Activated CD8-positive, alpha-beta memory T cell treated with anti-CD3 and anti-CD28 coated beads for 24 hours (primary cell): ENCODE measurements at regions not wholly inside any gene's neighbourhood (a gene's known extent, or its start where the extent isn't known, plus 50 kb on each side); places are given as distances from the start of the nearest gene placed in this dataset.
"Not testable (repeated sequence)": the region's sequence is repeated elsewhere in the genome, so short reads cannot be mapped to it uniquely, and the experiment has no call there.

Experiments used
- DNase-seq: peaks from one replicate; pipeline ENCODE4 v3.0.0-alpha.2; 2020

DNA sequence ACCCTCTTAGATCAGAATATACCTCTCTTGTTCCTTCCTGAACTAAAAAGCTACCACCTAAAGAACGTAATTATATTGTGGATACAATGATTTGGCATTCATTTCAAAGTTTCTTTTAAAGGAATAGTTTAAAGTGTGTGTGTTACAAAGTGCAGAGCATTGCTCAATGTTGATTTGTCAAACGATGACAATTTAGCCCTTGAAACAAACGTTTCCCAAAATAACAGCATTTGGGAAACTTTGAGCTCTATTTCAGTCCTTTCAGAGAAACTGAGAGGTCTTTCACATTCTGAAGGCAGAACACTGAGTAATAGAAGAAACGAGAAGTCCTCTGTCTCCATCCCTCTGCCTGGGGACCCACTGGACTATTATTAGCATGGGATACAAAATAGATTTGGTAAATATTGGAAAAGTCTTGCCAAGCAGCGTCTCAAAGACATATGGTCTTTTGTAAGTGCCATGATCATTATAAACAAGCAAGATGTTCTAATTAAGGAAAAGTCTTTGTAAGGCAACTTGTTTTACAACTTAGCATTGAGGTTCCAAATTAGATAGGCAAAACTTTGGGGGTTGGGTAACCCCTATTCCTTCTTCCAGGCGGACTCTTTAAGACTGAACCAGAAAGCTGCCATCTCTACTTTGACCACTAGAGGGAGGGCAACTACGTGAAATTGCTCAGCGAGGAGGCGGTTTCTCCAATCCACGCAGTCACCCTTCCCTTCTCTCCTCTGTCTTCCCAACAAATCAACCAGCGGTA, 208.8 kb downstream of the RNF144B start:
- DNase-seq, result peak; percentile 59

DNA sequence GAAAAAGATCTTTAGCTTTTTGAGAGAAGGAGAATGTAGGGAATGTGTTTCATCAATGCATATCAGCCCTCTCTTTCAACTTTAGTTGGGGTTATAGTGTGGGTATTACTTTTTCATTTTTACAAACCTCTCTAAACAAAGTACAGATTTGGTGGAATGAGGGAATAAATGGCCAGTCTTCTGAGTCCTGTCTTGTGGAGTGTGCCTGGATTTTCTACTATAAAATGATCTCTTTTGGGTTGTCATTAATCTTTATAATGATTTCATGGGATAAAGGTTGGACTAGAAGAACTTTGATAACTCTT, 209.3 kb downstream of the RNF144B start:
- no peak for DNase-seq

DNA sequence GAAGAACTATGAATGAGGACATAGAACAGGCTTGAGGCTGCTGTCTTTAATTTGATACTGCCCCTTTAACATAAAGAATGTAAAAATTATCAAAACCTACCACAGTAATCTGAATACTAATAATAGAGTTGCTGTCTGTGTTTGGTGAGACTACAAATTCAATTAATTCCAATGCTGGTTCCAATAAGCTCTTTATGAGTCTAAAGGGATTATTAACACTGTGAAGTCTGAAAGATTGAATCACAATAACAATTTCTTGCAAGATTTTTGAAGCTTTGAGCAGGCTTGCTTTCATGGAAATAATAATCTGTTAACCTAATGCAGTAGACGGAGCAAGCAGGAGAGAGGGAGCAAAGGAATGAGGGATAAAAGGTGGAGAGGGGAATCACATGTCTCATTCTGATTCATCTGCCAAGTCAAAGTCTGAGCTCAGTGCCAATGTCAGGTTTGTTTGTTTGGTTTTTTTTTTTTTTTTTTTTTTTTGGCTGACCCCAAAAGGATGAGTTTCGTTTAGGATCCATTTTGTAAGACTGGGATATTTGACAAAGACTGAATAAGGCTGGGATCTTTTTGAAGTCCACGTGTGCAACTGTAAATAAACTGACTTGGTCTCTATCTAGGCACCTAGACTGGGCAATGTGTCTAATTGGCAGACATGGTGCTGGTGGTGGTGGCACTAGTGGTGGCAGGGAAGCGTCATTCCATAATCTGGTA, 211.6 kb downstream of the RNF144B start:
- no peak for DNase-seq

DNA sequence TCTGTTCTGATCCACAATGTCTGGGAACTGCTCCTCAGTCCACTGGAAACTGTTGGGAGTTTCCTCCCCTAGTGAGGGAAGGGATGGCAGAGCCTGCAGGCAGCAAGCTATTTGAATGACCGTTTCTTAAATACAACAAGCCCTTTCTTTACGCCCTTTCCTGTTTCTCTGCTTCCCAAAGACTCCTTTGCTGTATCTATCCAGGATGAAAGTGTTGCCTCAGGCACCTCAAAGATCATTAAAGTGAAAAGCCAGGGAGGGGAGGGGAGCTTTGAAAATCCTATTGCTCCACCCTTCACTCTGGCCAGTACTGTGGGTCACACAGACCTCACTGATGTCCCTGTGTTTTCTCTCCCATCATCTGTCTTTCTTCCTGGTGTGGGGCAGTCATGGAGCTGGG, 213.1 kb downstream of the RNF144B start:
- DNase-seq, result no peak

DNA sequence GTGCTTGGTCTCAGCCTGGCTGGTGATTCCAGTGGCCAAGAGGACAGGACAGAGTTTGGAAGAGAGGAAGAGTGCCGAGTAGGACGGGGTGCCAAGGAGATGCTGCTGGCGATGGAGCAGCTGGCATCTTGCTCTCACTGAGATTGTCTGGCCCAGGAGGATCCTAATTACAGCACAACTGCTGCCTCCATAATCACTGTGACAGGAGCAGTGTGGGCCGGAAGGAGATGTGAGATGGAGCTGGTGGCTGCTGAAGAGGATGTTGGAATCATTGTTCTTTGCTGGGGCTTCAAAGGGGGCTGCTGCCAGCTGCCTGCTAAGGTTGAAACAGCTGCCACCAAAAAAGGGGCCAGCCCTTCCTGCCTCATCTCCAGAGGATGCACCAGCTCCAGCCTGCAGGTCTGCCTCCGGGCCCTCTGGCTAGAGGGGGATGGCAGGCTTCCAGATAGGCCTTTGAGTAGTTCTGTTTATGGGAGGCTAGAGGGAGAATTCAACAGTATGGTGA, 214.4 kb downstream of the RNF144B start:
- DNase-seq, result no peak

DNA sequence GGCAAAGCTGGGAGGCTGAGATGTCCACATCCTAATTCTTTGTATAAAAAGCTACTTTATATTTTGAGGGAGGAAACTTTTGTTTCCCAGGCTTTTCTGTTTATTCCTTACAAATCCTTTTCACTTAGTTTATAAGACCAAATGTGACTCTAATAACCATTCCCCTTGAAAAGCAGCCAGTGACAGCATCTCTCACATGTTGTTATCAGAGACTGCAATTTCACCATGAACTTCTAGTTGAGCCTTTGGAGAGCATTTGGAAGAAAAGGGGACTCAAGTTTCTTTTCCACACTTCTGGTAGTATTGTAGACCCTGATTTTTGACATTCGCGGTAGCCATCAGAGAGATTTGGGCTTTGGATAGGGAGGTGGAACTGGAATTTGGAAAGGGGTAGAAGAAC, 215.8 kb downstream of the RNF144B start:
- DNase-seq, result no peak

DNA sequence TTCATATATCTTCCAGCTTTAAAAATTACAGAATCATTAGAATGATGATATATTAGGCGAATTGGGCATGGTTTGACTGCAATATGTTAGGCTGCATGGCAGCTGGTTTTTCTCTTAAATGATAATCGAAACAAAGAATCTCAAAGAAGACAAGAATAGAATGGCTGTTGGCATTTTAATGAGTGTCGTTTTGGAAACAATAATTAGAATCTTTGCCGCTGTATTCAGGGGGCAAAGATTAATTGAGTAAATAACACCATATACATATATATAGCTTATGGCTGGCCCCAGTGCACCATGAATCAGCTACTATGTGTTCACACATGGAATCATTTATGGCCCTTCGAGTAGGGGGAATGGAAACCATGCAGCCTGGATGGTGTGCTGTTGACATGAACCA, 216.2 kb downstream of the RNF144B start:
- DNase-seq, result no peak

DNA sequence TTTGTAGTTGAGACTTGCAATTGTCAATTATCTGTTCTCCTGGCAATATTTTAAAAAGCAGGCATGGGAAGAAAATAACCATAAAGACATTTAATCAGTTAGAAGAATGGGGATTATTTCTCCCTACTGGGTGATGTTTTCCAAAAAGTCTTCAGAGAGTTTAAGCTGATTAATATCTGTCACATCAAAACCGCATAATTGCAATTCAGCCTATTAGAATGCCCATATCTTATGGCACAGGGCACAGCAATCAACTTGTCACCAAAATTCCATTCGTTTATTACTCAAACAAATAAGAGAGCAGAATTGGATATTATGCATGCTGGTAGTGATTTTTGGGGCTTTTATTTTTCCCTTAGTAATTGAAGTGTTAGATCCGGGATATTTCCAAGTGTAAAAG, 218.7 kb downstream of the RNF144B start:
- no peak for DNase-seq

DNA sequence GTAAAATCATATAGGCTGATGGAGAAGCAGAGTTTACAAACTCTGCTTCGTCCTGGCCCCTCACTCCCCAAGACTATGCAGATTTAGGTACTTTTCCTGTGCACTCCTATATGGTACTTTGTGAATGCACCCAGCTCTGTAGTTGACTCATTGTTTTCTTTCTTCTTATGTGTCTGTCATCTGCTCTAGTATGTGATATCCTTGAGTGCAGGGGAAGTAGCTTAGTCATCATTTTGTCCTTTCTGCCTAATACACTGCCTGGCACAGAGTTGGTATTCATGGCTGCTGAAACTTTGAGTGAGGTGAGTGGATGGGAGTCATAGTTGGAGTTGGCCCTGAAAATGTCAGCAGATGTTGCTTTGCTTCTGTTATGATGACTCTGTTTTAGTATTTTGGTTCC, 222.6 kb downstream of the RNF144B start:
- no peak for DNase-seq

DNA sequence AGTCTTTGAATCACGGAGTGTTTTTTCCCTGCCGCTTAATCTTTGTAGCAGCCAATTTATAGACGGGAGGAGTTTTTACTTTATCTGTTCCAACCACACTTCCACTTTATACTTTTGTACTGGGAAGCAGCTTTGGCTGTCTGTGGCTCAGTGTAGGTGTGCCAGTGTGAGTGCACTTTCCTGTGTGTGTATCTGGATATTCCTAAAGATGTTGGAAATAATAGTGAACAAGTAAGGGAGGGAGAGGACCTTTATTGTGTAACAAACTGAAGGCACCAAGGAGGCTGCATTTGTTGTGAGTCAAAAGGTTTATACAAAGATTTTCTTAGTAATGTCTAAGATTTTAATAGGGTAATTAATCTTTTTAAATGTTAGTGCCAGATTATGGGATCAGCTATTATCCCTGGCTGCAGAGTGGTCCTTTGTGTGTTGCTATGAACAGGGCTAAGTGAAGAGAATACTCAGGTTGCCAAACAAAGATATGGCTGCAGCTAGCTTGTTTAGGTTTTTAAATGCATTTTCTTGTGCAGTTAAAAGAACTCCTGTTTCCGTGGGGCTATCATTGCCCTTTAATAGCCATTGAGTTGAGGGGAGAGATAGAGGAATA, 226.3 kb downstream of the RNF144B start:
- DNase-seq, result no peak

DNA sequence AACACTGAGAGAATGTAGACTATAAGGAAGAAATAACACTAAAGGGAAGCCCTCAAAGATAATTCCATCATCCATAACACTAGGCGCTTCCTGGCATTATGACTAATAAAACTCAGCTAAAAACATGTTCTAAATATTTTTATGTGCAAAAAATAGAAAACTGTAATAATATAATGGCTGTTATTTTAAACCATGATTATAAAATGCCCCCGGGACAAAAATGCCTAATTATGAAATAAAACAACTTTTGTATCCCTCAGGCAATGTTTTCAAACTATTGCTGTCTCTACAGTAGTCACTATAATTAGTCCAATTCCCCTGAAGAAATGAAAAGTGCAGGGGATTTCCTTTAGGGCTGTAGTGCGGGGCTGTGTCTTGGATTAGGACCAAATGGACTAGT, 242.4 kb downstream of the RNF144B start:
- no peak for DNase-seq

DNA sequence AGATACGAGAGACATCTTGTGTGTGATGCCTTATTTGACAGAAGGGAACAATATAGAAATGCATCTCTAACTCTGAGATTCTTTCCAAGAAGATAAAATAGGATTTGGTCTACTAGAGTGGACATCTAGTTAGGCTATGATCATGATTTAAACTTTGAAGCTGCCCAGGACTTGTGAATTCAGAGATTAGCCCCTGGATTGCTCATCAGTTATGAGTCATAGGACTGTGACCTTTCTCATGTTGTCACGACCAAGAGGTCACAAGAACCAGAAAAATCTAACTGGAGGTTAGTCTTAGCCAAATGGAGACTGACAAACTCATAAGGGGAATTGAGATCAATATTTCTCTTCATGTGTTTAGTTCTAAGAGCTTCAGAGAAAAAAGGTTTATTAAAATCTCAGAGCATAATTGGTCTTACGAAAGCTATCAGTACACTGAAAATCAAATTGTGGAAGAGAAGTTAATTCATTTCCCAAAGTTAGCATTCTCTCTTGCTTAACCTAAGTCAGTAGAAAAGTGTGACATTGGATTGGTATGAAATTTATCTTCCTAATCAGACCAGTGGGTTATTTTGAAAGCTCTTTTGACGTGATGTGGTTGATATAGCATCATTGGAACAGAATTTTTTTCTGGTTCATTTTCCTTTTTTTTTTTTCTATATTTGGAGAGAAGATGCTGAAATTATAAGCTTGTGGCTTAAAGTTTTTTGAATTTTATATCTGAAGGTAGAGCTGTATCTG, 245.7 kb downstream of the RNF144B start:
- DNase-seq, result no peak

DNA sequence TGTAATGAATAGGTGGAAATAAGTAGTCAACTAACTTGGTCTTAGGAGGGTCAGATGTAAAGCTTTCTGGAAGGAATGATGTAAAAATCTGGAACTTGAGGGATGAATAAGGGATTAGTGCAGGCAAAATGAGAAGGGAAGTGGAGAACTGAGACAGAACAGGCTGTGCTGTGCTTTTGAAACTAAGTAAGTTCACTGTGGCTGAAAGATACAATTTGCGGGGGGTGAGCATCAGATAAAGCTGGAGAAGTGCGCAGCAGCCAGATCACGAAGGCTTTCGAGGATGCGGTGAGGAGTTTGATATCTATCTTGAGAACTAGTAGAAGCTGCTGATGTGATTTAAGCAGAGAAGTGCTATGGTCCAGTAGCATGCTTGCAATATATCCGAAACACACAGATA, 247.8 kb downstream of the RNF144B start:
- no peak for DNase-seq

DNA sequence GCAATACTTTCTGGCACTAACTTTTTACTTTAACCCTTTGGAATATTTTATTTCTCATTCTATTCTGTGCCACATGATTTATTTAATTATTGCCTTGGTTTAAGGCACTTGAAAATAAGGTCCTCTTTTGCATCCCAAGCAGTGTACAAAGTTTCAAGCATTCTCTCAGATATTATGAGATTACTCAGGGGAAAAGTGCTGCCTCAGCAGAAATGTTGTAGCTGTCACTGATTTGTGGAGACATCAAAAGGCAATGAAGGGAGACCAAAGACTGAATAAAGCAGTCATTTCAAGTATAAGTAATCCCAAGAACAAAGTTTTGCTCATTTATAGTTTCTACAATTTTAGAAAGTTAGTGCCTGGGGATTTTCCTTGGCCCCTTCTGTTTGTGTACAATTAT, 253.0 kb downstream of the RNF144B start:
- DNase-seq, result no peak

DNA sequence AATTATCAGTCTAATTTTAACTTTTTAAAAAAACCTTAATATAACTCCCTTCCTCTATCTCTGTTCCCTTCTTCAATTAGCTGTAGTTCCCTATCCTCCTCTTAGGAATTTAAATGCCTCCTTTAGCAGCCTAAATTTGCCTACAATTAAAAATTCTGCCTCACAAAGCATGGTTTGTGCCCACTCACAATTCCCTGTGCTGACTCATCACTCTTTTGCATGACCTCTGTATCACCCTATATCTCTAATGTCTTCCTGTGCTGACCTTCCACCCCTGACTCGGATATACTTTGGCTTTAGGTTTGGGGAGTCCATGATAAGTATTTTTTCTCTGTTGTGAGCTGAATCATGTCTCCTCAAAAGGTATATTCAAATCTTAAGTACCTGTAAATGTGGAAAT, 253.6 kb downstream of the RNF144B start:
- DNase-seq, result no peak

DNA sequence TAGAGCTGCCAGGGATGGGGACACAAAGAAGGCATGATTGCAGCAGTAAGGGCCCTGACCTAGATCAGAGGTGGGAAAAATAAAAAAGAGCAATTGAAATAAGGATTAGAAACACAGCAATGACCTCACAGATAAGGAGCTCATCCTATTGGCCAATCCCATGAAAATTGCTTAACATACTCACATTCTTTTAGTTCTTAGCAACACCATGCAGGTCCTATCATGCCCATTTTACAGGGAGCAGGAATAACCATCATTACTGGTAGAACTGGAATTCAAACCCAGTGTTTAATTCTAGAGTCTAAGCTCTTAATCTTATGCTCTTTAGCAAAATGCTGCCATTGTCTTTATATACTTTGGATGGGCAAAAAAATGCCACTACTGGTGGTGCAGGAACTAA, 267.7 kb downstream of the RNF144B start:
- no peak for DNase-seq

DNA sequence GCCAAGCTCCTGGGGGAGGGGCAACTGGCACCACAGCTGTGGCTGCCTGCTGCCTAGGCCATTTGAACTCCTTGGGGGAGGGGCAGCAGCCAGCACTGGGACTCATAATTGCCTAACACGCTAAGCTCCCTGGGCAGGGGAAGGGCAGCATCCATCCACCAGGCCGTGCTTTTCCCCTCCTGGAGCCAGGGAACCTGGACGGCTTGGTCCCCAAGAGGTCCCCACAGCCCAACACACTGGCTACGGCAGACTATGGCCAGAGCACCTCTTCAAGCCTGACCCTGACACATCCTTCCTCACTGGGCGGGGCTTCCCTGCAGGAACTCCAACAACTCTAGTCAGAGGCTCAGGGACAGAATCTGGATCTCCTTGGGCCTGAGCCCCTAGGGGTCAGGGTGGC, 269.4 kb downstream of the RNF144B start:
- no peak for DNase-seq

DNA sequence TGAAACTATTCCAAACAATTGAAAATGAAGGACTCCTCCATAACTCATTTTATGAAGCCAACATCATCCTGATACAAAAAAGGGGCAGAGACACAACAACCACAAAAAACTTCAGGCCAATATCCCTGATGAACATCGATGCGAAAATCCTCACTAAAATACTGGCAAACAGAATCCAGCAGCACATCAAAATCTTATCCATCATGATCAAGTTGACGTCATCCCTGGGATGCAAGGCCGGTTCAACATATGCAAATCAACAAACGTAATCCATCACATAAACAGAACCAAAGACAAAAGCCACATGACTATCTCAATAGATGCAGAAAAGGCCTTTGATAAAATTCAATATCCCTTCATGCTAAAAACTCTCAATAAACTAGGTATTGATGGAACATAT, 272.8 kb downstream of the RNF144B start:
- DNase-seq, result not testable (repeated sequence)

DNA sequence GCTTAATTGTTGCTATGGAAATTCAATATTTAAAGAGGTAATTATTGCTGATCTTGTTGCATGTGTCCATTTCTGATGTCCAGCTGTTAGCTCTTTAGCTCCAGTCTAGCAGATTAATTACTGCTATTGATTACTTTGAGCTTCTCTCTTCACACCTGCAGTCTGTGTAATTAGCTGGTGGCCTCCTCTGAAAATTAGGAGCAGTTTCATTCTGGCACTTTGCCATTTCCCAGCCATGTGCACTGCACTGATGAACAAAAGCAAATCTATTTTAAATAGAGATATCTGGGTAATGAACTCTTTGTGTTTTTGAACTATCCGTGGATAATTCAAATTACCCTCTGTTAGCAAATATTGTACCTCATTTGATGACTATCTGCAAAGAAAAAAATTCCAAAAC, 275.9 kb downstream of the RNF144B start:
- DNase-seq, result no peak

DNA sequence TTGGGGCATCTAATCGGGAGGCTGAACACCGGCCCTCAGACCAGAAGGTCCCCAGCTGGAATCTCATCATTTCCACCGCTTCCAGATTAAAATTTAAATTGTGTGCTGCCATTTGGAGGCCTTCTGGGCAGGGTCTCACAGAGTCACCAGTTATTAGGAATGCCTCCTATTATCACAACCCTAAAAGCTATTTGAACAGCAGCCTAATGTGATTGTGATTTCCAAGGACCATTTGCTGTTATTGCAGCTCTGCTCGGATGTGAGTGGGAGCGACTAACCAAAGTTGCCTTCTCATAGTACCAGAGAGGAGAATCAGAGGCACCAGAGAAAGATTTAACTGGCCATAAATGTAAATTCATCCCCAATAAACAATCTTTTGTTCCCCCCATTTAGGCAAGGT, 277.3 kb downstream of the RNF144B start:
- DNase-seq, result no peak

DNA sequence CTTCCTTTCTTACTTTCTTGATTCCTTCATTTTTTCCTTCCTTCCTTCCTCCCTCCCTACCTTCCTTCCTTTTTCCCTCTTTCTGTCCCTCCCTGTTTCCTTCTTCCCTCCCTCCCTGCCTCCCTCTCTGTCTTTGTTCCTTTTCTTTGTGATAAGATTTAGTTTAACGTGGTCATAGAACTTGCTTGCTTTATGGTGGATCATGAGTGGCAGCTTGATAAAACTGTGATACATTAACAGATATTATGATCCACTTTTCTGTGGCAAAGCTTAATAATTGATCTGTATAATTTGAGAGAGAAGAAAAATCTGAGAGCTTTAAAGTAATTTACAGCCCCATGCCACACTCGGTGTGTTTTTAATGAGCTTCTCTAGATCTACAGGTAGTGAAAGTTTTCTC, 280.5 kb downstream of the RNF144B start:
- DNase-seq, result no peak

DNA sequence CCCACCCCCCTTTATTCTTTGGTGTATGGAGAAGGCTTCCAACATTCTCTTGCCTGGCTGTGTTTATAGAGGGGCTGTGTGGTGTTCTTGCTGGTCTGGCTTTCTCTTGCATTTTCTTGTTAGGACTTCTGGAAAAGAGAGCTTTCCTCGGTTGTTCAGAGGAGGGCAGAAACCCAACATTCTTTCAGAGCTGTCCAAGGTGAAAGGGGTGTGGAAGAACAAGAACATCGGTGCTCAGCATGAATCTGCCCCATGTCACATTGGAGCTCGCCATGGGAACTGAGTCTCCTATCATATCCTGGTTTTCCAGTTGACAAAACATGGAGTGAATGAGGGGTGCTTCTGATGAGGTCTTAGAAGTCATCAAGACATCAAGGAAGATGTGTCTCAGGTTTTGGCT, 281.8 kb downstream of the RNF144B start:
- no peak for DNase-seq

DNA sequence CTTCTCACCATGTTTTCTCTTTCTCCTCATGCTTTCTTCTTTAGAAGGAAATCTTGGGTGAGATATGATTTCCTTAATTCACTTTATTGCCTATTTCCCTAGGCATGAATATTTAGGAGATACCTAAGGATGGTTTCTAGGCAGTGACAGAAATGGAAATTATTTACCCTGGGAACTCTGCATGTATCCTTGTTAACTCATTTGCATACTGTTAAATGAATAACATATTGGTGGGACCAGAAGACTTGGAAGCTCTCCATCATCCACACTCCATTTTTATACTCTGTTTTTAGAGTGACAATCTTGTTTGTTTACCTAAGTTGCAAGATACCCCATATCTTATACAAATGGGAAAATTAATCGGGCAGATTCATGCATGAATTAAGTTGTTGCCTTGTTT, 285.7 kb downstream of the RNF144B start:
- DNase-seq, result no peak

DNA sequence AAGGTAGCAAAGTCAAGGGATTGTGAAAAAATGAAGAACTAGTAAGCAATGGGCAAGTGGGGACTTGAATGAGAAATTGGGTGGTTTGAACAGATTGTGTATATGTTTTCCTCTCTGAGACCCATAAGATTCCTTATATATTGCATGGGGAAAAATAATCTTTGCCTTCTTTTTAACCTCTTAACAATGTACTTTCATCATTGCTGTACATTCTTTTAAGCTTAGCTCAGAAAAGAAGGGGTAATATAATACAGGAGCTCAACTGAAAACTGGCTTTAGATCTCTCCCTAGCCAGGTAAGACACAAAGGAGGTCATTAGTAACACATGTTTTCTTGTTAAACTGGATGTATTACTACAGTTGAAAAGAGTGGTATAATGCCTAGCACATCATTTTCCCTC, 287.2 kb downstream of the RNF144B start:
- no peak for DNase-seq
